Heart left ventricle (tissue), 13 donors: ENCODE measurements at regions not wholly inside any gene's neighbourhood (a gene's known extent, or its start where the extent isn't known, plus 50 kb on each side); places are given as distances from the start of the nearest gene placed in this dataset.

Source experiments
- CTCF ChIP-seq, 12 donors: fragments of 200-600 bp; sonication (generic) in 4 of 12; IDR thresholded peaks; one replicate each; pipeline versions ENCODE4 v1.5.0 to v1.8.0; 2018 to 2022; ENCODE audit warnings: antibody characterized with exemption in 12 of 12, mild to moderate bottlenecking in 5 of 12
- POLR2A ChIP-seq, 2 donors: fragments of 450-650 bp; IDR thresholded peaks; one replicate each; pipeline ENCODE4 v1.6.1; 2017; ENCODE audit warnings: antibody characterized with exemption in 2 of 2, mild to moderate bottlenecking in 2 of 2, moderate library complexity in 2 of 2
- donor health status: ischemic (EF 13 %, LVEDD 7.1; RV severe dilation, severe dysfunction).
- donor health status: DM: no; HTN: yes; CAD: no.
- donor health status: DM: no; HTN: no; CAD: no.
- donor health status: ischemic (EF 25% LVEDD 6.9; RV normal size, moderate dysfunction).
- donor health status: ischemic (EF 25% LVEDD 5.7; RV mildly dilated, moderate dysfunction).
- donor health status: ischemic (EF 35%, LVEDD 5.7; RV mildly dilated, moderate dysfunction).
- donor health status: nonischemic (EF 11% LVEDD 7.7; RV severe dilation, severe dysfunction).
- donor health status: DM: yes; HTN: yes; CAD: no.
- donor health status: PGD.
- donor health status: ischemic (EF 29% LVEDD 5.4; RV normal size, mild dysfunction).
- donor health status: nonischemic (EF 23%, LVEDD 6.1; RV moderate dilation, normal function).

DNA sequence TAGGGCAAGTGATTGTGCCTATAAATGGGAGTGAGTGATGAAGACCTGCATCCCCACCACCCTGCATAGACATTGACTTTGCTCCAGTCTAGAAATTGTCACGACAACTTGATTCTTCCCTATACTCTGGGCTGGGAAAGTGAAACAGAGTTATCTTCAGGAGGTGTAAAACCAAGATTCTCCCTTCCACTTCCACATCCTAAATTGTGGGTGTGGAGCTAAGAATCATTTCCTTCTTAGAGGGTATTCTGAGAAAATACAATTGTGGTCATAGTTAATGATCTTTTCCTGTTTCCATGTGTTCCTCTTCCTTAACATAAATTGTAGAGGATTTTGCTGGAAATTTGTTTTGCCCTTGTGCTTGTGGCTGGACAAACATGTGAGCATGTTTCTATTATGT, 96.8 kb upstream of the PJA2 start:
- TF ChIP-seq CTCF (IDR thresholded peaks at IDR 0.05) (no peak), POLR2A (IDR thresholded peaks at IDR 0.05) (no peak)
